IMR-90 (cell line): ENCODE measurements at regions not wholly inside any gene's neighbourhood (a gene's known extent, or its start where the extent isn't known, plus 50 kb on each side); places are given as distances from the start of the nearest gene placed in this dataset.

Source experiments
- CTCF ChIP-seq: conservative IDR thresholded peaks from 2 replicates; pipeline ENCODE4 v1.5.1; 2012; ENCODE audit warnings: mild to moderate bottlenecking, low read depth, low read length, improper control_type of control experiment
- MXI1 ChIP-seq: IDR thresholded peaks from 2 replicates; pipeline ENCODE4 v1.6.1; 2012; ENCODE audit warnings: low read depth, mild to moderate bottlenecking, low read length, moderate library complexity, borderline replicate concordance

DNA sequence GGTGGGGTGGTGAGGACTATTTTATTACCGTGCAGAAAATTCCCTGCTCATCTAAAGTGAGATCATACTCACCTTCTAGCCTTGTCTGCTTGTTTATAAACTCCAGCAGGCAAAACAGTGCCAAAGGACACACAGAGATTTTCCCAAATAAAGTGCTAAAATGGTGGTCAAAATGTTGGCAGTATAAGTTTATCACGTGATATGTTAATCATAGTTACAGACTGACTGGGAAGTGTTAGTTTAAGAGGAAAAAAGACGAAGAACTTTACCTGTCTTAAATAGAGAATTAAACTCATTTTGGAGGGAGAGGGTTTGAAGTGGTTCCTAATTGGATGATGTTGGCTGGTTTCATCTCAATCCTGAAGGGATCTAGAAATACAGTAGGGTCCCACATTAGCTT, 691.7 kb upstream of the FANCL start:
- TF ChIP-seq CTCF: no peak
- TF ChIP-seq MXI1: no peak
